ENCODE measurements at regions not wholly inside any gene's neighbourhood (a gene's known extent, or its start where the extent isn't known, plus 50 kb on each side); places are given as distances from the start of the nearest gene placed in this dataset.
"Not testable (repeated sequence)": the region's sequence is repeated elsewhere in the genome, so short reads cannot be mapped to it uniquely, and the experiment has no call there.

GRCh38 chr10:78650122-78650521 lies 418.6 kb upstream of the ZMIZ1 start:
- DNase-seq (ENCODE audit: low spot score): peak; percentile 49

GRCh38 chr10:78651287-78651686 lies 417.5 kb upstream of the ZMIZ1 start:
- DNase-seq (ENCODE audit: low spot score): no peak

GRCh38 chr10:78653555-78653954 lies 415.2 kb upstream of the ZMIZ1 start:
- DNase-seq (ENCODE audit: low spot score): no peak

- no peak for DNase-seq (ENCODE audit: low spot score)
Observed at GRCh38 chr10:78654047-78654590, 414.6 kb upstream of the ZMIZ1 start.

GRCh38 chr10:78655979-78656378 lies 412.8 kb upstream of the ZMIZ1 start:
- no peak for DNase-seq (ENCODE audit: low spot score)

GRCh38 chr10:78656417-78657162 lies 412.2 kb upstream of the ZMIZ1 start:
- no peak for DNase-seq (ENCODE audit: low spot score)

- DNase-seq (ENCODE audit: low spot score): peak; percentile 74
Observed at GRCh38 chr10:78657163-78657861, 411.5 kb upstream of the ZMIZ1 start.

GRCh38 chr10:78657862-78658165 lies 411.0 kb upstream of the ZMIZ1 start:
- DNase-seq (ENCODE audit: low spot score): no peak

- no peak for DNase-seq (ENCODE audit: low spot score)
Observed at GRCh38 chr10:78658645-78659597, 409.8 kb upstream of the ZMIZ1 start.

GRCh38 chr10:78659598-78659967 lies 409.2 kb upstream of the ZMIZ1 start:
- DNase-seq (ENCODE audit: low spot score): no peak

GRCh38 chr10:78660446-78661106 lies 408.2 kb upstream of the ZMIZ1 start:
- no peak for DNase-seq (ENCODE audit: low spot score)

GRCh38 chr10:78663721-78664120 lies 405.0 kb upstream of the ZMIZ1 start:
- no peak for DNase-seq (ENCODE audit: low spot score)

GRCh38 chr10:78664929-78665553 lies 403.7 kb upstream of the ZMIZ1 start:
- DNase-seq (ENCODE audit: low spot score): no peak

GRCh38 chr10:78672918-78673317 lies 395.8 kb upstream of the ZMIZ1 start:
- peak; percentile 75 for DNase-seq (ENCODE audit: low spot score)

GRCh38 chr10:78681141-78681540 lies 387.6 kb upstream of the ZMIZ1 start:
- DNase-seq (ENCODE audit: low spot score): not testable (repeated sequence)

- not testable (repeated sequence) for DNase-seq (ENCODE audit: low spot score)
Observed at GRCh38 chr10:78681986-78682385, 386.8 kb upstream of the ZMIZ1 start.

- no peak for DNase-seq (ENCODE audit: low spot score)
Observed at GRCh38 chr10:78684947-78685346, 383.8 kb upstream of the ZMIZ1 start.

GRCh38 chr10:78685466-78686103 lies 383.2 kb upstream of the ZMIZ1 start:
- peak; percentile 65 for DNase-seq (ENCODE audit: low spot score)

GRCh38 chr10:78686444-78687060 lies 382.2 kb upstream of the ZMIZ1 start:
- no peak for DNase-seq (ENCODE audit: low spot score)

GRCh38 chr10:78687626-78688025 lies 381.1 kb upstream of the ZMIZ1 start:
- DNase-seq (ENCODE audit: low spot score): peak; percentile 49

Data from AG08395 (cell line).